Activated T-helper 9 cell treated with anti-CD3 and anti-CD28 coated beads, Interleukin-2, amount 50 U/mL, for 16 hours (primary cell): ENCODE measurements at regions not wholly inside any gene's neighbourhood (a gene's known extent, or its start where the extent isn't known, plus 50 kb on each side); places are given as distances from the start of the nearest gene placed in this dataset.
"Not testable (repeated sequence)": the region's sequence is repeated elsewhere in the genome, so short reads cannot be mapped to it uniquely, and the experiment has no call there.

Source experiments
- DNase-seq: peaks from one replicate; pipeline ENCODE4 v3.0.0-alpha.2; 2020; ENCODE audit warnings: low read depth

GRCh38 chr9:29160763-29161353, 1587.6 kb upstream of the C9orf72 start:
- no peak for DNase-seq

DNA sequence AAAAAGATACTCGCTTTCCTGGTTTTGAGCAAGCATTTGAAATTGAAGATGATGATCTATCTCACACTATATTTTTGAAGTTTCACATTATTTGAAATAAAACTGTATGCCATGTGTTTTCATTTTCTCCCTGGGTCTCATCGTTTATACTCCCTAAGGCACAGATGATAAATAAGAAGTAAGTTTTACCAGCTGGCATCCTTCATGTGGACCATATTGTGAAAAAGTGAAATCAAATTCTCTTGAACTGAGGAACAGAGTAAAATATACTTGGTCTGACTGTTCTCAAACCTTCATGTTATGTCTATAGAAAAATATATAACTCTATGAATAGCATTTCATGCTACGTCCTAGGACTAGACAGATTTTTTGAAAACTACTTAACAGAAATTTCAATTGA, 1600.9 kb upstream of the C9orf72 start:
- DNase-seq: no peak

DNA sequence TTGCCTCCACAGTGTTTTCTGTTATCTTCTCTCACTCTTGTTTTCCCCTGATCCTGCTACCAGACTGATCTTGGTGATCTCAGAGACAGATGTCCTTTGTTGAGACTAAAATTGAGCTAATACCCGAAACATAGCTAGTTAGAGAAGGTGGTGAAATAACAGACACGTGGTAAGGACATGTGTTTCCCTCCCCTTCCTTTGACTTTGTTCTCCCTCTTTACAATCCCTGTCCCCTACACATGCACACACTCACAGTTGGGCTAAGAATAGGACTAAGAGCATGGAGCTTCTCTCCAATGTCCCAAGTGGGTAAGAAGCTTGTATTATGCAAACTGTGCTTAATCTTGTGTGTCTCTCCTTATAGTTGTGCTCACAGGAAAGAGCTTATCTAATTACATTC, 1603.0 kb upstream of the C9orf72 start:
- no peak for DNase-seq

GRCh38 chr9:29176786-29177185, 1603.5 kb upstream of the C9orf72 start:
- no peak for DNase-seq

- no peak for DNase-seq
Observed at GRCh38 chr9:29183971-29184370, 1610.7 kb upstream of the C9orf72 start.

DNA sequence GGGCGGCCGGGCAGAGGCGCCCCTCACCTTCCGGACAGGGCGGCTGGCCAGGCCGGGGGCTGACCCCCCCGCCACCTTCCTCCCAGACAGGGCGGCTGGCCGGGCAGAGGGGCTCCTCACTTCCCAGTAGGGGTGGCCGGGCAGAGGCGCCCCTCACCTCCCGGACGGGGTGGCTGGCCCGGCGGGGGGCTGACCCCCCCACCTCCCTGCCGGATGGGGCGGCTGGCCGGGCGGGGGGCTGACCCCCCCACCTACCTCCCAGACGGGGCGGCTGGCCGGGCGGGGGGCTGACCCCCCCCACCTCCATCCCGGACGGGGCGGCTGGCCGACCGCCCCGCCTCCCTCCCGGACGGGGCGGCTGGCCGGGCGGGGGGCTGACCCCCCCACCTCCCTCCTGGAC, 1615.5 kb upstream of the C9orf72 start:
- DNase-seq: not testable (repeated sequence)

DNA sequence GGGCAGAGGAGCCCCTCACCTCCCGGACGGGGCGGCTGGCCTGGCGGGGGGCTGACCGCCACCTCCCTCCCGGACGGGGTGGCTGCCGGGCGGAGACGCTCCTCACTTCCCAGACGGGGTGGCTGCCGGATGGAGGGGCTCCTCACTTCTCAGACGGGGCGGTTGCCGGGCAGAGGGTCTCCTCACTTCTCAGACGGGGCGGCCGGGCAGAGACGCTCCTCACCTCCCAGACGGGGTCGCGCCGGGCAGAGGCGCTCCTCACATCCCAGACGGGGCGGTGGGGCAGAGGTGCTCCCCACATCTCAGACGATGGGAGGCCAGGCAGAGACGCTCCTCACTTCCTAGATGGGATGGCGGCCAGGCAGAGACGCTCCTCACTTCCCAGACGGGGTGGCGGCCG, 1615.9 kb upstream of the C9orf72 start:
- not testable (repeated sequence) for DNase-seq

GRCh38 chr9:29198861-29199260, 1625.6 kb upstream of the C9orf72 start:
- no peak for DNase-seq

- DNase-seq: no peak
Observed at GRCh38 chr9:29199975-29200374, 1626.7 kb upstream of the C9orf72 start.

- DNase-seq: no peak
Observed at GRCh38 chr9:29200650-29201049, 1627.4 kb upstream of the C9orf72 start.

DNA sequence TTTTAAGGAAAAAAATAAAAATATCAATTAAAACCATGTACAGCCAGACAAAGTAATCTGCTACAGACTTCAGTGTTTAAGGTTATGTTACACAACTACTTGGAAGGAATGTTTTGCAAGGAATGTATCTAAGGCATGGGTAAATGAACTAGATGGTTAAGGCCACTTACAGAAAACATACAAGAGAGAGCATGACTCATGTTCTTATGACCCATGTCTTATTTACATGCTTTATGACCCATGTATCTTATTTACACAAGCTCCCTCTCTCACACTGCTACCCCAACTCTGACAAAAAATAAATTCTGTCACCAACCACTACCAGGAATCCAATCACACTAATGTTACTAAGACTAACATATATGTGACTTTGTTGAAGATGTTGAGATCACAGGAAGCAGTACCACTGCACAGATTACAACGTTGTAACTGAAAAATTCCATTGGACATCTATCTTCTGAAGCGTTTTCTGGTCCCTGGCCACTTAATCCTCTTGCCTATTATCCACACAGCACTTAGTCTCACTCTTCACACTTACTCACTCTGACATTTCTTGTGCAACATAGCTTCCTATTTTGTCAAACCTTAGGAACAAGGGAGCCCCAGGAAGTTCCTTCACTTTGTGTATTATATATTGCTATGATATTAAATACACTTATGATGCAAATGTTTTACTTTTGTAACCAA, 1630.1 kb upstream of the C9orf72 start:
- DNase-seq: no peak

DNA sequence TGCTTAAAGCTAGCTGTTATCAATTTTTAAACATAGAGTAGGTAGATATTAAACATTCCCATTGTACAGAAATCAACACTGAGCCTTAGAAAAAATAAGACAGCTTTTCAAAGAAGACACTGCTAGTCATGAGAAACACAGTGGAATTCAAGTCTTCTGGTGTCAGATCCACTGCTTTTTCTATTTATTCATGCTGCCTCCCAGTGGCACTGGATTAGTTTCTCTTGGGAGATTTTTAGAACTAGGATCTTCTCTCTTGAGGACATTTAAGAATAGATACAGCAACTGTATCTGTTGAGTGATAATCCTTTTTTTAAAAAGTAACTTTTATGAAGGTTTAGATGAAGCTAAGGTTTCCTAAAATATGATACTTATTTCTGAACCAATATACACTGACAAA, 1635.4 kb upstream of the C9orf72 start:
- DNase-seq: no peak

- DNase-seq: no peak
Observed at GRCh38 chr9:29209748-29210291, 1636.5 kb upstream of the C9orf72 start.

DNA sequence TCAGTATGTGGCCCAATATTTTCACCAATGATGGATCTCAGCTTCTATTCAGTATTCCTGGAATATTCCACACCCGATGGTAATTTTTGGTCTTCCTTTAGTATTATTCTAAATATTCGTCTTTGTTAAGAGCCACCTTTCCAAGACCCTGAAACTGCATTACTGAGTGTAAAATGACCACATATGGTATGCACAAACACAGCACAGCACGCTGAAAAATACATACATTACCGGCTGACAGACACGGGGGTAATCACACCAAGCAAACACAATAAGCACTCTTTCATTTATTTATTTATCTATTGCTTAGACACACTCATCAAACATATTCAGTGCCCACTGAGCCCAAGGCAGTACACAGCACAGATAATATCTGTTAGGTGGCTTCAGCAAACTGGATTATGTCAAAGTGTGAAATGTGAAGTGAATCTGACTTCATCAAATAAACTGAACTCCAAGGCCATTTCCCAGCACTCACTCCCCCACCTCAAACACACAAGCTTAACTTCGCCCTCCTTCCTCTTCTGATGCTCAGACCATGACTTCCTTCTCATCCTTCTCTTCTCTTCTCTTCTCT, 1637.8 kb upstream of the C9orf72 start:
- no peak for DNase-seq

DNA sequence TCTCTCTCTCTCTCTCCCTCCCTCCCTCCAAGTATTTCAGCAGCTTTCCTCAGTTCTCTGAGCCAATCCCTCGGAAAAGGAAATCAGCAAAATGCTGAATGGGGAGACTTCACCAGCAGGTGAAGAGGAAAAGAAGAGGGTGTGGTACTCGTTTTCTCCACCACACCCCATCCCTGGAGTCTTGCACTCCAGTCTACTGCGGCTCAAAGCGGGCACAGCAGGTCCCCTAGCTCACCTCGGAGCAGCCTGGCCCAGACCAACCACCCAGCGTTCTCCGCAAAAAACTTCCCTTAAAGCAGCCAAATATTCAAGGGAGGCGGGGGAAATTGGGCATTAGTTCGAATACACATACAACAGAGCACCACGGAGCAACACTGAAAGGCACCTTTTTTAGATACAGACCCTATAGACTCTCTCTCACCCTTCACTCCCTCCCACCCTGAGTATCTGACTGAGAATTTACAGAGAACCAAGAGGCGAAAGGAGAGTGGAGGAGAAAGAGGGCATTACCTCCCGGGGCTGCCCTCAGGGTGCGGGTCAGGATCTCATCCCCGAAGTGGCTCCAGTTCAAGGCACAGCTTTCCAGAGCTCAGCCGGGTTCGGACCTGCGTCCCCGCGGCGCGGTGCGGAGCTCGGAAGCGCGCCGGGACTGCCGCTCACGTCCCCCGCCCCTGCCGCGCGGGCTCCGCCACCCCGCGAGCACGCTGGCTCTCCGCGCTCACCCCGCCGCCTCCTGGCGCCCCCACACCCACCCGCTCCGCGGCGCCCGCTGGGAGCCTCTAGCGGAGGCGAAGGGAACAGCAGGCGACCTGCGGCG, 1638.5 kb upstream of the C9orf72 start:
- no peak for DNase-seq

GRCh38 chr9:29212397-29213387, 1639.4 kb upstream of the C9orf72 start:
- DNase-seq: no peak

GRCh38 chr9:29213417-29214153, 1640.3 kb upstream of the C9orf72 start, which contains the start of gene LINGO2:
Gene LINGO2 (minus strand): TSS chr9:29213601.
- DNase-seq: no peak

DNA sequence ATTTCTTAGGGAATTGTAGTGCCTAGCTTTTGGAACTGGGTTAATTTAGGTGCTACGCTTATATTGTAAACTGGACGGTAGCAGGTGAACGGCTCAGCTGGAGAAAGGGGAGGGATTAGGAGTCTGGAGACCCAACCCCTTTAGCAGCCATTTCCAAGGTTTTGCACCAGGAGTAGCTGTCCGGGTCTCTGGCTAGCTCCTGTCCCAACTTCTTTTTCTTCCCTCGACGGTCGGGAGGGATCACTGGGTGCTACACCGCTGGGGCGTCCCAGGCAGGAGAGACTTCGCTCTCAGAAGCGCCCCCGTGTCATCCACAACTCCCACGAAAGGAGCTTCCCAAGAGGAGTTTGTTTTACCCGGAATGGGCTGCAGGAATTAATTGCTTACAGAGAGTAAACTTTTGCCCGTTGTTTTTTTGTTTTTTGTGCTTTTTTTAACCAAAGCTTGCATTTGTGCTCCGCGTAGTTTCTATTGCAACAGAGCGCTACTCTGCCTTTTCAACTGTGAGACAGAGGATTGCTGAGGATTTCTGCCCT, 1640.9 kb upstream of the C9orf72 start:
- DNase-seq: no peak

DNA sequence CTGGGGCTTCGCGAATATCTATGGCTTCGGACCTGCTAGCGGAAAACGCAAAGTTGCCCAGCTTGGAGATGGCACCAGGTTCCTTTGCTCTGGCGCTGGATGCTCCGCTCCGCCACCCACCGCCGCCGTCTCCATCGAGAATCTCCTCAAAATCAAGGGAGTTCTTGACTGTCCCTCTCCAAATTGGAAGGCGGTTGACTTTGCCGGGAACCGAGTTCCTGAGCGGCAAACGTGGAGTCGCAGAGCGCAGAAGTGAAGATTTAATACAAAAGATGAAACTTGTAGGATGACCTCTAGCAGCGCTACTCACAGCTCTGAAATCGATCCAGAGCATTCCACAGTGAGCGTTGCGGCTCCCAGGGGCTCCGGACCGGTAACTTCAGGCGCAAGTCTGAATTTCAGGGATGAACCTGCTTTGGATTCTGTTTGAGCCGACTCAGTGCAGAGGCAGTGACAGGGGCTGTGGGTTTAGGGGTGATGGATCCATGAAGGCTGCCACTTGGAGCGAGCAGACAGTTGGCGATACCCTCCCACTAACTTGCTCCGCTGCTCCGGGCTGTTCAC, 1641.5 kb upstream of the C9orf72 start:
- DNase-seq: no peak

DNA sequence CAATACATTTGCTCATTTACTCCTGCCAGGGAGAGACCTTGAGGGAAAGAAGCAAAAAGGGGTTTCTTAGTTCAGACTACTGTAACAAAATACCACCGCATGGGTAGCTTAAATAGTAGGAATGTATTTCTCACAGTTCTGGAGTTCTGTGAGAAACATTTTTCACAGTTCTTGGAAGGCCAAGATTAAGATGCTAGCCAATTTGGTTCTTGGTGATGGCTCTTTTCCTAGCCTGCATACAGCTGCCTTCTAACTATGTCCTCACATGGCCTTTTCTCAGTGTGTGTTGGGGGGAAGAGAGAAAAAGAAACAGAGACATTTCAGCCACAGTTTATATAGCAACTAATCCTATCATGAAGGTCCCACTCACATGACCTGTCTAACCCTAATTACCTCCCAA, 1644.7 kb upstream of the C9orf72 start:
- no peak for DNase-seq
